Erythroblast (primary cell): ENCODE measurements at regions not wholly inside any gene's neighbourhood (a gene's known extent, or its start where the extent isn't known, plus 50 kb on each side); places are given as distances from the start of the nearest gene placed in this dataset.
"Not testable (repeated sequence)": the region's sequence is repeated elsewhere in the genome, so short reads cannot be mapped to it uniquely, and the experiment has no call there.

Source experiments
- DNase-seq, 2 experiments: peaks; one replicate each; lab custom pipeline; 2025; lab: John Stamatoyannopoulos, UW
- GATA1 ChIP-seq: IDR thresholded peaks from 2 replicates; pipeline ENCODE4 v1.6.1; 2011; ENCODE audit warnings: low read depth, mild to moderate bottlenecking, control low read depth, low read length, moderate library complexity
- POLR2A ChIP-seq: IDR thresholded peaks from 2 replicates; pipeline ENCODE4 v1.6.1; 2011; ENCODE audit warnings: mild to moderate bottlenecking, low read length

DNA sequence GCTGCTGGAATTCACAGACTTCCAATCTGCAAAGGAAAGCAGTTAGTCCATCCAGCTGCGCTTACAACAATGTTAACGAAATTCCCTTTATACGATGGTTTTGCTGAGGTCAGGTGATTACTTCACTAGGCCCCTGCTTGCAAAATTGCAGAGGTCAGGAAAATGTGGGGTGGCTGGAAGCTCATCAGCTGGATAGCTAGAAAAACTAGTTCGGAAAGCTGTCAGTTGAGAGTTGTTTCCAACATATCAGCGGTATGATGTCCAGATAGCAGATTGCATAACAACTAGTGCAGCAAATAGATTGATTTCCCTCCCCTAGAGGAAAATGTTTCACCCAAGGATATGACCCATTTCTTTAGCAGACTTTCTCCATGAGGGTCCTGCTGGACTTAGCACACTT, 2021.1 kb upstream of the CELF4 start:
- no peak for TF ChIP-seq POLR2A
- DNase-seq, result no peak

DNA sequence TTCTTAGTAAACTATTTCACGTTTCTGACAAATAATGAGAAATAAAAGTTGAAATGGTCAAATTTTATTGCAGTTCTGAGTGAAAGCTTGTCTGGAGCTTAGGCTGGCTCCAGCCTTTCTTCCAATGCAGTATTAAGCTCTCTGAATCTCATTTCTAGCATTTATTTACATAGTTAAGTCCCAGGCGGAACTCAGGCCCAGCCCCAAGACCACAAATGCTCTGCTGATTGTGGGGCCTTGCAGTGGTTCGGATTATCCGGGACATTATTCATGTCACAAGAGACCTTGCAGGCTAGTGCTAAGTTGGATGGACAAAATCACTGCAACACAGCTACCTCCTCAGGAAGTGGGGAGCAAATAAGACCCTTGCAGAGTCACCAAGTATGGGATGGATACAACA, 2009.3 kb upstream of the CELF4 start:
- TF ChIP-seq GATA1, result no peak
- TF ChIP-seq POLR2A, result no peak
- no peak for DNase-seq

DNA sequence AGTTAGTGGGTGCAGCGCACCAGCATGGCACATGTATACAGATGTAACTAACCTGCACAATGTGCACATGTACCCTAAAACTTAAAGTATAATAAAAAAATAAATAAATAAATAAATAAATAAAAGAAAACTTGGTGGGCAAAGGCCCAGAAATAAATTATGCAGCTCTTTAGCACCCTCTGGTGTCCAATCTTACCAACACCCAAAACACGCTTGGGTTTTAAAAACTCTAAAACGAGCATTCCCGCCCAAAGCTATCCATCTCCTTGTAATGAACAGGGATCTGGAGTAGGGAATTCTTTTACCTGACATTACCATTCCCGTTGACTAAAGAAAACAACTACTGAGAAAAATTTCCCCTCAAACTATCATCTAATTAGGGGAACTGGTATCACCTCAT, 2005.9 kb upstream of the CELF4 start:
- DNase-seq, result peak; percentile 23 to 38
- TF ChIP-seq POLR2A (no peak), GATA1 (no peak)

- not testable (repeated sequence) for DNase-seq
Measured at GRCh38 chr18:39565551-39566230, 2000.1 kb upstream of the CELF4 start.

GRCh38 chr18:39564716-39565115, 1999.1 kb upstream of the CELF4 start:
- TF ChIP-seq POLR2A (no peak), GATA1 (no peak)
- no peak for DNase-seq

DNA sequence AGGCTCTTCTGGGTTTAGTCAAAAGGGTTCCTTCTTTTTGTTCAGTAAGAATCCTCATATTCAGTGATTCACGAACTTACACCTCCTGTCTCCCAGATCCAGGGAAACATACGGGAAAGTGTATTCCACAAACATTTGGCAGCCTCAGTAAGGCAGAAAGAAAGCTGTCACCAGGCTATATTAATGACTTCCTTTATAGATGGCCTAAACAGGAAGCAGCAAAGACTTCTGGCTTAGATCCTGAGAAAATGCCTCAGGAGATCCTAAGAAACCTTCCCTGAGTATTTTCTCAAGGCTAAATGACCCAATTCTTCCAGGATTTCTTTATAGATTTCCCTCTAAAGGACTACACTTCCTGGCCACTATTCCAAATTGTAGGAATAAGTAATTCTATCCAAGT, 1995.5 kb upstream of the CELF4 start:
- DNase-seq, result no peak
- TF ChIP-seq POLR2A (no peak), GATA1 (no peak)

DNA sequence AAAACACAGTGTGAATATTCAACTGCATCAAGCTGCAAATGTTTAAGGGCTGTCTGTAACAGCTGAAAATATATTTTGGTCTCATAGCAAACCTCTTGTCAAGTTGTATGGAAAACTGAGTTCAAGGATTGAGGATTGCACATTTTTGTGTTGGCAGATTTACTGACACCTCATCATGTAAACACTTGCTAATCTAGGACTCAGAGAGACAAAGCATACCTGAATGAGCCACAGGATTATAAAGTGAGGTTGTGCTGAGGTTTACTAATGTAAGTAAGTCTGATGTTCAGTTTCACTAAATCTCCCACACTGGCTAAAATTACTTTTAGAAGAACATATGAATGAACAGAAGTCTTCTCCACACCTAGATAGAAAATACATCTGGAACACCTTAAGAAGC, 1993.1 kb upstream of the CELF4 start:
- no peak for TF ChIP-seq GATA1
- DNase-seq, result no peak

GRCh38 chr18:39555496-39555895, 1989.9 kb upstream of the CELF4 start:
- no peak for DNase-seq
- no peak for TF ChIP-seq POLR2A
- no peak for TF ChIP-seq GATA1

- no peak for DNase-seq
- no peak for TF ChIP-seq GATA1
- no peak for TF ChIP-seq POLR2A
Measured at GRCh38 chr18:39550701-39551100, 1985.1 kb upstream of the CELF4 start.

DNA sequence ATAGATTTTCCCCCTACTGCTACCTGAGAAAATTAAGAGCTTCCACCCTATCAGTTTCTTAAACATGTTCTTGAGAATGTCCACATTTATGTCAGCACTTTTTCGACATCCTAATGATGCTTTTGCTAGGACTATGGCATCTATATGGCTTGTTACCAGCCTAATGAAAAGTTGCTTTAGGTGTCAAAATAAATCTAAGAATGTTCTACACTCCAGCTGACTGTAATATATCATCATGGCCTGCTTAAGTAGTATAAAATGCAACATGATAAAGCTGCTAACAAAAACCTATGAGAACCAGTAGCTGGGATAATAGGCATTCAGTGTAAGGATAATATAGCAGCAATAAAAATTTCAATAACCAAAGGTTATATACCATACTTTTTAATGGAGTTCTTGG, 1983.5 kb upstream of the CELF4 start:
- TF ChIP-seq POLR2A (no peak), GATA1 (no peak)
- DNase-seq, result no peak

GRCh38 chr18:39531659-39532058, 1966.1 kb upstream of the CELF4 start:
- no peak for TF ChIP-seq POLR2A
- no peak for TF ChIP-seq GATA1
- DNase-seq, result no peak

DNA sequence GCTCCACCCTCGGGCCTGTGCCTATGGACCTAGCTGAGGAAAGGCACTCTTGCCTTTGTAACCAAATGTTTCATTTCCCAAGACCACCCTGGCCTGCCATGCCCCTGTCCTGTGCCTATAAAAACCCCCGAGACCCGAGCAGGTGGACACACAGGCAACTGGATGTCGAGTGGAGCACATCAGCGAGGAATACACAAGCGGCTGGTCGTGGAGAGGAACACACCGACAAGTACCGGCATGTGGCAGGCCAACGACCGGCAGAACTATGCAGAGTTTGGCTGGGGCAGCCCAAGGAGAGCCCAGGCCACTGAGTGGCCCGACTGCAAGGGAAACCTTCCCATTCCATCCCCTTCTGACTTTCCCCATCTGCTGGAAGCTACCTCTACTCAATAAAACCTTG, 1963.8 kb upstream of the CELF4 start:
- no peak for DNase-seq
- TF ChIP-seq GATA1, result no peak

GRCh38 chr18:39527465-39527864, 1961.9 kb upstream of the CELF4 start:
- DNase-seq, result no peak
- TF ChIP-seq POLR2A (no peak), GATA1 (no peak)

- TF ChIP-seq GATA1 (no peak), POLR2A (no peak)
- no peak for DNase-seq
Measured at GRCh38 chr18:39524370-39524769, 1958.8 kb upstream of the CELF4 start.

DNA sequence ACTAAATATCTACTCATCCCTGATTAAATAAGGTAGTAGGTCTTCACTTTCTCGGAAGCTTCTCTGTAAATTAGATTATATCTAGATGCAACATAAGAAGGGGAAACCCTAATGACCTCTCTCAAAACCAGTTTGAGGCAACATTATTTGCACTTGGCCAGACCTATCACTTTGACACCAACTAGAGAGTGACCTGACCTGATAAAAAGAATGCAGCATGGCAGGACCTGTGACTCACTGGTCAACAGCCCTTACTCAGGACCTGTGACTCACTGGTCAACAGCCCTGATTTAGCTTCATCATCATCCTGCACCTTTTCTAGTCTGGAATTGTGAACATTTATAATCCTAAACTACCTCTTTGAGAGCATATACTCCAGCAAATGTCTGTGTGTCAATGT, 1957.7 kb upstream of the CELF4 start:
- TF ChIP-seq POLR2A, result no peak
- TF ChIP-seq GATA1, result no peak
- DNase-seq, result peak; percentile 7 to 19
